HG02840 (cell line): ENCODE measurements at regions not wholly inside any gene's neighbourhood (a gene's known extent, or its start where the extent isn't known, plus 50 kb on each side); places are given as distances from the start of the nearest gene placed in this dataset.
"Not testable (repeated sequence)": the region's sequence is repeated elsewhere in the genome, so short reads cannot be mapped to it uniquely, and the experiment has no call there.

ENCODE experiments used
- ATAC-seq: cut with Tn5 transposase; IDR thresholded peaks from one replicate; pipeline ENCODE4 v1.9.1; 2021; ENCODE audit warnings: mild to moderate bottlenecking, moderate library complexity, moderate number of reproducible peaks; ENCODE audit not compliant: unreplicated experiment, low FRiP score

DNA sequence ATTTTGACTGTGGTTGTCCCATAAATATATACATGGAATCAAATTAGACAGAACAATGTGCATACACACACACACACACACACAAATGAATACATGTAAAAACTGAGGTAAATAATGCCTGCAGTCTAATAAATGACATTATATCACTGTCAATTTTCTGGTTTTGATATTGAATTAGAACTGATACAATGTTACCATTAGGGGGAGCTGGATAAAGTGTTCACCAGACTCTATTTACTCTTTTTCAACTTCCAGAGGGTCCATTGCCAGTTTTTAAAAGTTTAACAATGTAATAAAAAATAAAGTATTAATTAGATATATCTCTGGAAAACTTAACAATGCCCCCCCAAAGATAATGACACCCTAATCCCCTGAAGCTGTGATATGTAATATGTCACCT, 1666.8 kb upstream of the TMEFF2 start:
- ATAC-seq = no peak

DNA sequence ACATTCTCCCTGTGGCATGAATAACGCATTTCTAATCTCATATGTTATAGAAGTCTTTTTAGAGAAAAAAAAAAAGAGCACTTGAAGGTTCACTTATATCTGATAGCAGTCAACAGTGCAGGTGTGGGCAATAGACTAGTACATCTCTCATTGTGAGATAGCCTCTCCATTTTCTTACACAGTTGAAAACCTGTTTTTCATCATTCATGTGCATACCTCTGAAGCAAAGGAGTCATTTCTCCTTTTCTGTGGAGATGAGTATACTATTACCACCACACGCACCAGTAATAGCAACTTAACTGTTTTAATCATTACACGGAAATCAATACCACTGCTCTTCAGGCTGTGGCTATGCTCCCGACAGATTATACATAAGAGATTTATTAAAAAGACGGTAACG, 1653.3 kb upstream of the TMEFF2 start:
- ATAC-seq = no peak

DNA sequence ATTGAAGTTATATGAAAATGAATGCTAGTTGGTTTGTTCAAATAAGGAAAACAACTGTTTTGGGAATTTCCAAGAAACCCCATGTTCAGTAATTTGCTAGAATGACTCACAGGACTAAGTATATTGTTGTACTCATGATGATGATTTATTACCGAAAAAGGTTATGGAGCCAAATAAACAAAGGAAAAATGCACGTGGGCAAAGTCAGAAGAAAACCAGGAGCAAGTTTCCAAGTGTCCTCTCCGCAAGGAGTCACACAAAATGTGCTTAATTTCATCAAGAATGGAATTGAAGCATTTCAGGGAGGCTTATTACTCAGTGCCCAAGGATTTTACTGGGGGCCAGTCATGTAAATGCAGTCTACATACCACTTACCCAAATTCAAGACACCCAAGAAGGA, 1652.4 kb upstream of the TMEFF2 start:
- no peak for ATAC-seq

DNA sequence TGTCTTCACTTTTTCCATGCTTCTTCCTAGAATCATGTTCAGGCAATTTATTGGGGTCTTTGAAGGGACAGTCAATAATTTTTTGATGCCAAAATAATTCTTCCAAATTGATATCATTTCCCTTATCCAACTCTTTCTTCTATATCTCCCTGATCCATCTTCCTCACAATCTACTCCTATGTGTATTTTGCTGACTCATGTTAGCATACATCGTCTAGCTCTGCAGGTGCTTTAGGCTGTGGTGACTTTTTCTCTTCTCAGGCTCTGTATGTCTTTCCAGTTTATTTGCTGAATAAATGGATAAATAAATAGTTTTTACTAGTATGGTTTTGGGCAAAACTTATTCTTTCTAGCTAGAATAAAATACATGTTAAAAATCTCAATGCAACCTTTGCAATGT, 1650.9 kb upstream of the TMEFF2 start:
- no peak for ATAC-seq

DNA sequence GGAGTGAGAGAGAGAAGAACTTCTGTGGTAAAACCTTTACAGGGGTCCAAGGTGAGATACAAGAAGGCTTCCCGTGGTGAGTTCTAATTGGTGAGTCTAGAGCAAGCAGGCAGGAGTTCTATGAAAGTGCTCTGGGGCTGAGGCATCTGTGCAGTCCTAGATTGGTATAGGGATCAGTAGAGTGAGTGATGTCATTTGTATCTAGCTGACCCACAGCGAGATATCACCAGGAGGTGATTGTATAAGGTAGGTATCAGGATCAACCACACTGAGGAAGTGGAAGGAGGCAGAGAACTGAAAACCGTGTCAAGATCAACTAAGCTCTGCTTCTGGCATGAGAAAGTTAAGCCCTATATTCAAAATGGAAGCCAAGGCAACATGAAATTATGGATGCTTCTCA, 1648.9 kb upstream of the TMEFF2 start:
- ATAC-seq = no peak

DNA sequence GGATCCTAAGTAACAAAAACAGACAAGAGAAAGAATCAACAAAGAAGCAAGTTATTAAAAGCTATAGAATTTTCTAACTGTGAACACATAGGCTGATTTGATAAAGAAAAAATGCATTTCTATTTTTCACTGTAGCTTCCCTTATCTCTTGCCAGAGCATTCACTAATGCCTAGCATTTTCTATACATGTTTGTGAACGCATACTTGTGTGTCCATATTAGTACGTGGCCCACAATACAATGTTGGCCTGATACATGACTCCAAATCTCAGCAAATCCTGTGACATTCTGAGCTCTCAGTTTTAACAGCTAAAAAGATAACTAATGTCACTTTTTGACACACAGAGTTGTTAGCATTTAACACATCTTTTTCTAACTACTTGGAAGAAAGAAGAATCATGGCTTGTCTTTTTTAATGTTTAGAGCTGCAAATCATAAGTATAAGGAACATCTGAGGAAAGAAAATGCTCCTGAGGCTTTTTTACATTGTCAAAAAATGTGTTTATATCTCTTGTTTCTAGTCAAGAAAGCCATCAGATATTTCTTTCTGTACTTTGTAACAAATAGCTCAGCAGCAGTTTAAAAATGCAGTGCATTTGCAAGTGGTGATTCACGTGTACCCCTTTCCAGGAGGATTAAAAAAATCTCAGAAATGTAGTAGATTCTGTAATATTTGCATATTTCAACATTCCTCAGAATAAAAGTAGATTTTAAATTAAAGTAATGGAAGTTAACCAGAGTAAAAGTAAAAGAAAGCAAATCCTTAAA, 1646.8 kb upstream of the TMEFF2 start:
- ATAC-seq = no peak

DNA sequence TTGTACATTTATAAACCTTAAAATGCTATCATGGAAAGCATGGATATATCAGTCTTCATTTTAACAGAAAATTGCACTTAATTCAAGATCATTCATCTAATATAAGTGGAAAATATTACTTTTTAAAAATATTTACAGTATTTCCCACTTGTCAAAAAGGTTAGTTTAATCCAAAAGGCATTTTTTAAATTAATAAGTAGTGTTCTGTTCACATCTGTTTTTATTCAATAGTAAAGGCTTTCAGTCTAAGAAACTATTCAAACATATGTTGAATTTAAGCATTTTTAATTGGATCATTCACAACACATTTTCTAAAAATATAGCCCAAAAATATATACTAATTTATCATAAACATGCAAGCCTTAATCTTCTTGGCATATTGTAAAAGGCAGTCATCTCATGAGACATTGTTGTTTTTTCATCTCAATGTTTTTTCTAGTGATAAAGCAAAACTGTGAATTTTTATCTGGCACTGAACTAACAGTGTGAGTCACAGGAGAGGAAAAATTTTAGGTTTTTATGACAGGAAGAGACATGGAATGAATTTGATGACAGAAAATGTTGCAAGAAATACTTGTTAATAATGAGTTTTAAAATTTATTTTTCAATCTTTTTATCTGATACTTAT, 1642.5 kb upstream of the TMEFF2 start:
- ATAC-seq = no peak

DNA sequence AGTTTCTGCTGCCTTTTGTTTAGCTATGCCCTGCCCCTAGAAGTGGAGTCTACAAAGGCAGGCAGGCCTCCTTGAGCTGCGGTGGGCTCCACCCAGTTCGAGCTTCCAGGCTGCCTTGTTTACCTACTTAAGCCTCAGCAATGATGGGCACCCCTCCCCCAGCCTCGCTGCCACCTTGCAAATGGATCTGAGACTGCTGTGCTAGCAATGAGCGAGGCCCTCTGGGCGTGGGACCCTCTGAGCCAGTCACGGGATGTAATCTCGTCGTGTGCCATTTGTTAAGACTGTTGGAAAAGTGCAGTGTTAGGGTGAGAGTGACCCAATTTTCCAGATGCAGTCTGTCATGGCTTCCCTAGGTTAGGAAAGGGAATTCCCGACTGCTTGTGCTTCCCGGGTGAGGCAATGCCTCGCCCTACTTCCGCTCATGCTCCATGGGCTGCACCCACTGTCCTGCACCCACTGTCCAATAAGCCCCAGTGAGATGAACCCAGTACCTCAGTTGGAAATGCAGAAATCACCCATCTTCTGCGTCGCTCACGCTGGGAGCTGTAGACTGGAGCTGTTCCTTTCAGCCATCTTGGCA, 1641.8 kb upstream of the TMEFF2 start:
- ATAC-seq = not testable (repeated sequence)

DNA sequence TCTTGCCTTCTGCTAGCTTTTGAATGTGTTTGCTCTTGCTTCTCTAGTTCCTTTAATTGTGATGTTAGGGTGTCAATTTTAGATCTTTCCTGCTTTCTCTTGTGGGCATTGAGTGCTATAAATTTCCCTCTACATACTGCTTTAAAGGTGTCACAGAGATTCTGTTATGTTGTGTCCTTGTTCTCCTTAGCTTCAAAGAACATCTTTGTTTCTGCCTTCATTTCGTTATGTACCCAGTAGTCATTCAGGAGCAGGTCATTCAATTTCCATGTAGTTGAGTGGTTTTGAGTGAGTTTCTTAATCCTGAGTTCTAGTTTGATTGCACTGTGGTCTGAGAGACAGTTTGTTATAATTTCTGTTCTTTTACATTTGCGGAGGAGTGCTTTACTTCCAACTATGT, 1639.2 kb upstream of the TMEFF2 start:
- ATAC-seq = not testable (repeated sequence)

DNA sequence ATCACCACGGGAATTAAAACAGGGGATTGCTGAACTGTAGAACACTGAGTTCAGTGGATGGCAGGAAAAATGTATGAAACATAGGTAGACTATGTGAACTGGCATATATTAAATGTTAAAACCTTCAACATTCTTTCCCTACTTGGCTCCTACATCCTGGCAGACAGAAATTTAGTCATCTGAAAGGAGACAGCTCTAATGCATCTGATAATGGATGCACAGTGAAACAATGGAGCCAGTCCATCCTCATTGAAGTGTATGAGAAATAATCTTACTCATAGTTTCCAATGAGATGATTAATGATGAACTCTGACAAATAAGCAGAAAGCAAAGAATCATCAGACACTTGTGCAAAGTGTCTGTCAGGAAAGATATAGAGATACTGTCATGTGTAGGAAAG, 1629.7 kb upstream of the TMEFF2 start:
- ATAC-seq = no peak

DNA sequence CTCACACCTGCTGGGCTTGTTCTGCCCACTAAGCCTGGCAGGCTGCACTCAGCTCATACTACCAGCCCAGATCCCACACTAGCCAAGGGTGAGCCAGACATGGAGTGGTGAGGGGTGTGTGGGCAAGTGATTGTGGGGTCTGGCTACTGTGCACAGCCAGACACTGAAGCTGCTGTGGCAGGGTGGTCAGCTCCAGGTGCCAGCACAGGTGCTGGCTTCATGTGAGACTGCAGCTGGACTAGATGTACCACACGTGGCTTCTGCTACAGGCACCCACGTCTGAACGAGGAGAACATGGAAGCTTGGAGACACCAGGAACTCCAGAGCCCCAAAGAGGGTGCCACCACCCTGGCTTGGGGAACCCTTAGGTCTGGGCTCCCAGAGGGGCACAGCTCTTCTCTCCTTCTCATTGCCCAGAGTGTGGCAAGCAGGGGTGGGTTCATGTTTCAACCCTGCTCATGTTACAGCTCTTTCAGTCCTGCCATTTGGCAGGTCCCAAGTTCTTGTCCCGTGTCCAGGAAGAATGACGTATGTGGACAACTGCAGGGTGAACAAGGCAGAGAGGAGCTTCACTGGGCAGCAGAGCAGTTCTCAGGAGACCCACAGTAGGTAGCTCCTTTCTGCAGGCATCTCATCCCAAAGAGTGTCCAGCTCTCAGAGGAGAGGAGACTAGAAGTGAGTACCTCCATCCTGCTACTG, 1624.2 kb upstream of the TMEFF2 start:
- no peak for ATAC-seq

DNA sequence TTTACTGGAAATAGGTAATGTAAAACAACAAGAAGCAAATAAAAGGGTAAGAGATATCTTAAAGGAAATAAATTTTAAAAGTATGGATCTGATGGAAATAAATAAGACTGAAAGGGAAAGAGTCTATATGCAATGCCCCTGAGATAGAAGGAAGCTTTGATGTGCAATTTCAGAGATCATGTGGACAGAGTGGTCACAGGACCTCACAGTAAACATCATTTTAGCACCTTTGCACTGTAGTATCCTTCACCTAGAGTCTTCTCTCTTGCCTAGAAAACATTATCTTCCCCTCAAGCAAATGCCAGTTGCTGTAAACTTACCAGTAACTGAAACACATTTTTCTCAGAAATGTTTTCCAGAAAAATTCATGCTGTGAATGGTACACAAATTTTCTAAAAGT, 1621.3 kb upstream of the TMEFF2 start:
- no peak for ATAC-seq

DNA sequence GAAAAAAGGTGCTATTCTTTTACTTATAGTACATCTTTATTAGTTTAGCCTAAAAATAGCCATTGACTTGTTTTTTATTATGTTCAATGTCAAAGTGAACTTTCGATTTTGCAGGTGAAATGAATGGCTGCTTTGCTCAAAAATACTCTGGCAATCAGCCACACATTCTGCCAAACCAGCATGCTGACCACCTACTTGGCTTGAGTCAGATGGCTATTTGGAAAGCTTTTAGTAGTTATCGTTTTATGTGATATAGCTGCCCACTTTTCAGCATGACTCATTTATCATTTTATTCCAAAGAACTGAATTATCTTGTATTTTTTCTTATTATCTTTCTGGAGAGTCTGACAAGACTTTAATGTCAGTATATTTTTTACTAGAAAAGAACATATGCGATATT, 1615.8 kb upstream of the TMEFF2 start:
- ATAC-seq = no peak

DNA sequence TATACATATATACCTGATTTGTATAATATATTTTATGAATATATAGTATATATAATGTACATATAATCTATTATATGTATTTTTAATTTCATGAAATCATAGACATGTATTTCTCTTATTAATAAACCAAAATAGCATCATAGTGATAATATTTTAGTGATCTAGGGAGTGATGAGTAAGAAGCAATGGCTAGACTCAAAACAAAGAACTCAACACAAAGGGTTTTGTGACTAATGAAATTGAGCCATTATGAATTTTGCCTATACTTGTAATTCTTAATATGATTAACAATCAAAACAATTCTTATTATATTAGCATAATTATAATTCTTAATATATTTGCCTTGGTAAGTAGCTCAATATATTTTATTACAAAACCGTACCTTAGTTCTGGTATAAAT, 1614.1 kb upstream of the TMEFF2 start:
- ATAC-seq = no peak

DNA sequence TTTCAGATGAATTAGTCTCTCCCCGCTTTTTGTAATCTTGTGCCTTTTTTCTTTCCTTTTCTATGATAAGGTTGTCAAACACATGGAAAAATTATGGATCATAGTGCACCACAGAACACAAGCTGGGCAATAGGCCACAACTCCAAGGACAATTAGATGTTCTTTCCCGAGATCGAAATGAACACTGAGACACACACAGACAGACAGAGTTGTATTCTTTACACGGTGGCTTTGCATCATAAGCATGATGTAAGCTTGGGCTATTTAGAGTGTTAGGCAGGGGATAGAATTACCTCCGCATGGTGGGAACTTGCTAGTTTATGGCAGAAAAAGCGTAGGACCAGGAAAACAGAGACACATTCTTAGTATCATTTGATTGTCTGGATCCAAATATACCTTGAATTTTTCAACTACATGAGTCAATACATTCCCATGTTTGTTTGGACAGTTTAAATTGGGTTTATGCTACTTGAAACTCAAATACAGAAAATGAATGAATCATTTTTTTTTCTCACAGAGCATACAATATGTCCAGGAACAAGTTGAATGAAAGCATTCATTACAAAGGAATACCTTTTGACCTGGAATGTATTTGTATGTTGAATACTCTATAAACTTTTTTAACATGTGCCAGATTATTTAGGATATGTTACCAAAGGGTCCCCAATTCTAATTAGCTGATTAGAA, 1611.5 kb upstream of the TMEFF2 start:
- ATAC-seq = no peak

DNA sequence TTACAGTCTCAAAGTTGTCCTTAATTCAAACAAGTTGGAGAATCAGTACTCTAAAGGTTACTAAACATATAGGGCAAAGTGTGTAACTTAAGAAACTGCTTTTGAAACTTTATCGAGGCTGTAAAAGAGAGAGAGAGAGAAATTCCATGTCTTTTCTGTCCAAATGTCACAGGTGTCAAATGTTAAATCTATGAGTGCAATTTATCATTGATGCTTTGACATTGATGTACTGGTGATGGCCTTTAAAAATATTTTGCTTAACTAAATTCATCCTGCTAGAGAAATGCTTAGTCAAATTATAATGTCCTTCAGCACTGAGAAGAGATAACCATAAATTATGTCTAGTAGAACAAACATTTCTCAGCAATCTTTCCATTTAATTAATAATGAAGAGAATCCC, 1602.1 kb upstream of the TMEFF2 start:
- ATAC-seq = no peak

DNA sequence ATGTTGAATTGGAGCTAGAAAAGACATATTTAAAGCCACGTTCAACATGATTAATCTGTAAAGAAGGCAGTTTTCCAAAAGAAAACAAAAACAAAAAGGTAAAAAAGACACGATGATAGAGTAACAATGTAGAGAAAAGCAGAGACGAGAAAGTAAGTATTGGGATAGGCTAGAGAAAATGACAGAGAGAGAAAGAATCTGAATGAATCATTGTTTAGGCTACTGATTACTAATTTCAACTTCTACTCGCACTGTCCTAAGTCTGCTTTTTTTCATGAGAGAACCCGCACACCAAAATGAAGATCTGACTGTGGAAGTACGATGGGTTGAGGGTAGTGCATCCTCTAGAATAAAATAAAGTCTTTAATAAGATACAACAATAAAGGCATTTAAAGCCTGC, 1599.2 kb upstream of the TMEFF2 start:
- no peak for ATAC-seq

DNA sequence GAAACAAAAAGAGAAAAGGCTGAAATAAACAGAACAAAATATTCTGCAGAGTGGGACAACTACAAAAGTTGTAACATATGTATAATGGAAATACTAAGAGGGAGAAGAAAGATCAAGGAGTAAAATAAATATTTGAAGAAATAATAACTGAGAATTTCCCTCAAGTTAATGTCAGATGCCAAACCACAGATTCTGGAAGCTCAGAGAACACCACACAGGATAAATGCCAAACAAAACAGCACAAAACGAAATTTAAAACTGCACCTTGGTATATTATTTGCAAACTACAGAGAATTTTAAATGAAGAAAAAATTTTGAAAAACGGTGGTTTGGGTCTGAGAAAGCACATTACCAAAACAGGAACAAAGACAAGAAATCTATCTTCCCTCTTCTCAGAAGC, 1588.9 kb upstream of the TMEFF2 start:
- no peak for ATAC-seq

DNA sequence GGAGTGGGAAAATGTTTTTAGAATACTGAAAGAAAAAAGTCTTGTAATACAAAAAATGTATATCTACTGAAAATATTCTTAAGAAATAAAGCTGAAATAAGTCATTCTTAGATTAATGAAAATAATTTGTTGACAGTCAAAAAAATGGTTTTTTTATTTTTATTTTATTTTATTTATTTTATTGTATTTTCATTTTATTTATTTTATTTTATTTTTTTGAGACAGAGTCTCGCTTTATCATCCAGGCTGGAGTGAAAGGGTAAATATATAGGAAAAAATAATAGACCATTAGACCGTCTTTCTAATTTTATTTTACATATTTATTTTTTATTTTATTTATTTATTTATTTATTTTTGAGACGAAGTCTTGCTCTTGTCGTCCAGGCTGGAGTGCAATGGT, 1583.6 kb upstream of the TMEFF2 start:
- ATAC-seq = no peak

DNA sequence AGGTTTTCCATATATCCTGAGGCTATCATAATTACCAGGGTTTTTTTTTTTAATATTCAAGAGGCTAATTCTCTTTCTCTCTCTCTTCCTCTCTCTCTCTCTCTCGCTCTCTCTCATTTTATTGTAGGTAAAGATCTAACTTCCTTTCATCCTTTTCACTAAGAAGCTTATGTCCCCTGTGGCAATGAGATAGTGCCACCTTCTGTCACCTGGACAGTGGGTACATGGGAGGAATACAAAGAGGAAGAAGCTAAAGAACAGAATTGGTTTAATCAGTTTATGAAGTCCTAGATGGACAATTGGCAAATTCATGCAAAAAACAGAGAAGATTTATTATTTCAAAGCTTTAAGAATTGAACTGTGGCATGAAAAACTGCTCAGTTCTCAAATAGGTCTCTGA, 1582.3 kb upstream of the TMEFF2 start:
- no peak for ATAC-seq

DNA sequence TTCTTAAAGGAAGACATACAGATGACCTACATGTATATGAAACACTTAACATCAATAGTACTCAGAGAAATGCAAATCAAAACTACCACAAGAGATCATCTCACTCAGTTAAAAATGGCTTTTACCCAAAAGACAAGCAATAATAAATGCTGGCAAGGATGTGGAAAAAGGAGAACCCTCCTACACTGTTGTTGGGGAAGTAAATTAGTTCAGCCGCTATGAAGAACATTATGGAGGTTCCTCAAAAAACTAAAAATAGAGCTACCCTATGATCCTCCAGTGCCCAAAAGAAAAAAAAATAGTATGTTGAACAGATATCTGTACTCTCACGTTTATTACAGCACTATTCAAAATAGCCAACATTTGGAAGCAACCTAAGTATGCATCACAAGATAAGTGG, 1579.4 kb upstream of the TMEFF2 start:
- ATAC-seq = no peak
